Activated T-helper 9 cell treated with anti-CD3 and anti-CD28 coated beads, Interleukin-2, amount 50 U/mL, for 16 hours (primary cell): ENCODE measurements at regions not wholly inside any gene's neighbourhood (a gene's known extent, or its start where the extent isn't known, plus 50 kb on each side); places are given as distances from the start of the nearest gene placed in this dataset.

ENCODE experiments used
- DNase-seq: peaks from one replicate; pipeline ENCODE4 v3.0.0-alpha.2; 2020; ENCODE audit warnings: low read depth

GRCh38 chr3:31384117-31384516, 148.6 kb upstream of the STT3B start:
- no peak for DNase-seq

GRCh38 chr3:31389939-31390338, 142.8 kb upstream of the STT3B start:
- no peak for DNase-seq

GRCh38 chr3:31390466-31390865, 142.3 kb upstream of the STT3B start:
- DNase-seq: no peak

- DNase-seq: no peak
Measured at GRCh38 chr3:31391150-31391549, 141.6 kb upstream of the STT3B start.

GRCh38 chr3:31392568-31392967, 140.2 kb upstream of the STT3B start:
- no peak for DNase-seq

- DNase-seq: no peak
Measured at GRCh38 chr3:31399271-31399670, 133.5 kb upstream of the STT3B start.

GRCh38 chr3:31402117-31402516, 130.6 kb upstream of the STT3B start:
- no peak for DNase-seq

- no peak for DNase-seq
Measured at GRCh38 chr3:31403197-31403596, 129.5 kb upstream of the STT3B start.

- no peak for DNase-seq
Measured at GRCh38 chr3:31404871-31405270, 127.9 kb upstream of the STT3B start.

GRCh38 chr3:31405515-31405914, 127.2 kb upstream of the STT3B start:
- no peak for DNase-seq

GRCh38 chr3:31406896-31407295, 125.8 kb upstream of the STT3B start:
- DNase-seq: no peak

- DNase-seq: no peak
Measured at GRCh38 chr3:31407665-31408064, 125.1 kb upstream of the STT3B start.

GRCh38 chr3:31408720-31409119, 124.0 kb upstream of the STT3B start:
- no peak for DNase-seq

GRCh38 chr3:31409389-31409788, 123.3 kb upstream of the STT3B start:
- no peak for DNase-seq

GRCh38 chr3:31409866-31410265, 122.9 kb upstream of the STT3B start:
- no peak for DNase-seq

- DNase-seq: no peak
Measured at GRCh38 chr3:31410411-31410810, 122.3 kb upstream of the STT3B start.

- DNase-seq: no peak
Measured at GRCh38 chr3:31412832-31413231, 119.9 kb upstream of the STT3B start.

- no peak for DNase-seq
Measured at GRCh38 chr3:31413515-31413914, 119.2 kb upstream of the STT3B start.

GRCh38 chr3:31416980-31417379, 115.7 kb upstream of the STT3B start:
- no peak for DNase-seq

GRCh38 chr3:31417486-31417885, 115.2 kb upstream of the STT3B start:
- DNase-seq: no peak

- DNase-seq: no peak
Measured at GRCh38 chr3:31420311-31420710, 112.4 kb upstream of the STT3B start.

GRCh38 chr3:31421314-31422048, 111.2 kb upstream of the STT3B start:
- no peak for DNase-seq

GRCh38 chr3:31422237-31422636, 110.5 kb upstream of the STT3B start:
- no peak for DNase-seq

GRCh38 chr3:31423482-31423881, 109.2 kb upstream of the STT3B start:
- no peak for DNase-seq
